MM.1S (cell line): ENCODE measurements at regions not wholly inside any gene's neighbourhood (a gene's known extent, or its start where the extent isn't known, plus 50 kb on each side); places are given as distances from the start of the nearest gene placed in this dataset.

Experiments
- CTCF ChIP-seq: fragments of 300-600 bp; sonication (generic); IDR thresholded peaks from 2 replicates; pipeline ENCODE4 v1.5.1; 2016; ENCODE audit warnings: antibody characterized with exemption, low read length, mixed read lengths
- EZH2 ChIP-seq: fragments of 300-600 bp; sonication (generic); optimal IDR thresholded peaks from 2 replicates; pipeline ENCODE3; 2017; ENCODE audit warnings: low read depth, mild to moderate bottlenecking, antibody characterized with exemption, low read length, mixed read lengths

- TF ChIP-seq CTCF (no peak), EZH2 (no peak)
These were observed 95.4 kb upstream of the CDKN3 start for GRCh38 chr14:54301359-54301758.
